ENCODE measurements at regions not wholly inside any gene's neighbourhood (a gene's known extent, or its start where the extent isn't known, plus 50 kb on each side); places are given as distances from the start of the nearest gene placed in this dataset.

DNA sequence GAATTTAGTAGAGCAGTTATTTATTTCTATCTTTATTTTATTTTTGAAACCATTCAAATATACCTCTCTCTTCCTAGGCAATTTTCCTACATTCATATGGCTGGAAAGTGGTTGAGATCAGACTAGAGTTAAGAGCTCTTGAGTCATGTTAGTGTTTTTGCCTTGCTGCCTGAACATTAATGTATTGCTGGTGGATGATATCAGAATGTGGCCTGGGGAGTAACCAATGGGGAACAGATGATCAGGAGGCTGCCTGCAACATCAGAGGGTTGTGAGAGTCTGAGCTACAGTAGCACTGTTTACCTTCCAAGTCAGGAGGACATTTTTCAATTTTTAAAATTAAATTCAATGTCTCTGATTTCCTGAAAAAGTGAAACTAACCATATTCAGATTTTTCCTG, 166.3 kb upstream of the TRHDE start (continued):
- TF ChIP-seq, protein P1, sequence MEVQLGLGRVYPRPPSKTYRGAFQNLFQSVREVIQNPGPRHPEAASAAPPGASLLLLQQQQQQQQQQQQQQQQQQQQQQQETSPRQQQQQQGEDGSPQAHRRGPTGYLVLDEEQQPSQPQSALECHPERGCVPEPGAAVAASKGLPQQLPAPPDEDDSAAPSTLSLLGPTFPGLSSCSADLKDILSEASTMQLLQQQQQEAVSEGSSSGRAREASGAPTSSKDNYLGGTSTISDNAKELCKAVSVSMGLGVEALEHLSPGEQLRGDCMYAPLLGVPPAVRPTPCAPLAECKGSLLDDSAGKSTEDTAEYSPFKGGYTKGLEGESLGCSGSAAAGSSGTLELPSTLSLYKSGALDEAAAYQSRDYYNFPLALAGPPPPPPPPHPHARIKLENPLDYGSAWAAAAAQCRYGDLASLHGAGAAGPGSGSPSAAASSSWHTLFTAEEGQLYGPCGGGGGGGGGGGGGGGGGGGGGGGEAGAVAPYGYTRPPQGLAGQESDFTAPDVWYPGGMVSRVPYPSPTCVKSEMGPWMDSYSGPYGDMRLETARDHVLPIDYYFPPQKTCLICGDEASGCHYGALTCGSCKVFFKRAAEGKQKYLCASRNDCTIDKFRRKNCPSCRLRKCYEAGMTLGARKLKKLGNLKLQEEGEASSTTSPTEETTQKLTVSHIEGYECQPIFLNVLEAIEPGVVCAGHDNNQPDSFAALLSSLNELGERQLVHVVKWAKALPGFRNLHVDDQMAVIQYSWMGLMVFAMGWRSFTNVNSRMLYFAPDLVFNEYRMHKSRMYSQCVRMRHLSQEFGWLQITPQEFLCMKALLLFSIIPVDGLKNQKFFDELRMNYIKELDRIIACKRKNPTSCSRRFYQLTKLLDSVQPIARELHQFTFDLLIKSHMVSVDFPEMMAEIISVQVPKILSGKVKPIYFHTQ (CRISPR knock-in tag; IDR thresholded peaks at IDR 0.05): no peak
- no peak for TF ChIP-seq ZBTB21 (CRISPR knock-in tag; IDR thresholded peaks at IDR 0.05; ENCODE audit: borderline replicate concordance)

DNA sequence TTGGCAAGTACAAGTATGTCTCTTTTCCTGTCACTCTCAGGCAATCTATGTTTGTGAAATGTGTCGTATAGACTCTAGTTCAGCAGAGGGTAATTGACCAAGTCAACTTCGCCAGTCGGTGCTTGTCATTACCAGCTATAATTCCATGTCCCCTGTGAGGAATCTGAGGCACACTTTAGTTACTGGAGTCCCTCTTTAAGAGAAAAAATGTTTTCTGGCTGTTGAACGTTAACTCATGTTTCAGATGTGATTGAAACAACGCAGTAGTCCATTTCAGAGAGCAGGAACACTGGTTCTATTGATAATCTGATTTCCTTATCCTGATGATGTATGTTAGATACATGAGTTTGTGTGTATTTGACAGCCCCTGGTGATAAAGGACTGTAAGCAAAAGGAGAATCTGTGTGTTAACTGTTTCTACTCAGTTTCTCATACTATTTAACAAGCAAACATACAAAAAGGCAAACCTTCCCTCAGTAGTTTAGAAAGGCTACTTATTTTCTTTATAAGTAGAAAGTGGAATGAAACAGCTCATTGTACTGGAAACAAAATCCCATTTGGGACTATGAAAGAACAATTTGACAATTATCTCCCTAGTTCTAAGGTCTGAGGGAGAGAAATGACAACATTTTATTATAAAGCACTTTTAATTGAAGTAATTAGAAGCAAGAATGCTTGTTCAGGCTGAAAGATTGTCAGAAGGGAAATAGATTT, 161.1 kb upstream of the TRHDE start:
- H3K36me3 Mint-ChIP-seq: no peaks in the 10 kb centered on the region
- CTCF ChIA-PET: no interaction called here
- H3K4me1 Mint-ChIP-seq: peaks cover 38% of the 10 kb centered on the region
- no peak overlapping the region for H3K4me3 Mint-ChIP-seq
- TF ChIP-seq NR3C1 (CRISPR knock-in tag; conservative IDR thresholded peaks at IDR 0.05; ENCODE audit: low read depth) (no peak), ZNF671 (CRISPR knock-in tag; IDR thresholded peaks at IDR 0.05) (no peak)
- POLR2A ChIA-PET: no interaction called here
- H3K27ac Mint-ChIP-seq: no peak overlapping the region
- no peak for DNase-seq (ENCODE audit: low spot score)
- no peak for ATAC-seq
- no peaks in the 10 kb centered on the region for H3K27me3 Mint-ChIP-seq (ENCODE audit: low read depth)
- H3K9me3 Mint-ChIP-seq: no peaks in the 10 kb centered on the region

DNA sequence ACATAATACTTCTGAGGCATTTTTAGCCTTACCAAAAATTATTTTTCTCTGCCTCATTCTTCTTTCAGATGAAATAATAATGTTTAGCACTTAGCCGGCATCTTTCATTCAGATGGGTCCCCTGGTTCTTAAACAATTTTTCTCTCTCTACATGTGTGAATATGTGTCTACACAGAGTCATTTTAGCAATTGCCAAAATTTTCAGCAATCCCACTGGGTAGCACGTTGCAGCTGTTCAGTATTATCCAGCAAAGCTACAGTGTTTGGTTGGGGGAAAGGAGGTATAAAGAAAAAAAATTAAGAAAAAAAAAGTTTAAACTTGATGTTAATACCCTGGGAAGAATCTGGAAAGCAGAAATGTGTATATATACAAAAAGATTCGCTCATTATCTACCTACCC, 160.5 kb upstream of the TRHDE start:
- POLR2A ChIA-PET: no interaction called here
- DNase-seq (ENCODE audit: low spot score) (no peak), ATAC-seq (no peak)
- H3K4me1 Mint-ChIP-seq: peaks cover 38% of the 10 kb centered on the region
- no peak overlapping the region for H3K27ac Mint-ChIP-seq
- no peaks in the 10 kb centered on the region for H3K9me3 Mint-ChIP-seq
- no peak for TF ChIP-seq JUN (CRISPR knock-in tag; IDR thresholded peaks at IDR 0.05)
- no peak for TF ChIP-seq ZNF423 (CRISPR knock-in tag; IDR thresholded peaks at IDR 0.05)
- no peak for TF ChIP-seq FOXK1 (CRISPR knock-in tag; IDR thresholded peaks at IDR 0.05)
- no peak for TF ChIP-seq SP1 (CRISPR knock-in tag; conservative IDR thresholded peaks at IDR 0.05)
- TF ChIP-seq, protein P2, sequence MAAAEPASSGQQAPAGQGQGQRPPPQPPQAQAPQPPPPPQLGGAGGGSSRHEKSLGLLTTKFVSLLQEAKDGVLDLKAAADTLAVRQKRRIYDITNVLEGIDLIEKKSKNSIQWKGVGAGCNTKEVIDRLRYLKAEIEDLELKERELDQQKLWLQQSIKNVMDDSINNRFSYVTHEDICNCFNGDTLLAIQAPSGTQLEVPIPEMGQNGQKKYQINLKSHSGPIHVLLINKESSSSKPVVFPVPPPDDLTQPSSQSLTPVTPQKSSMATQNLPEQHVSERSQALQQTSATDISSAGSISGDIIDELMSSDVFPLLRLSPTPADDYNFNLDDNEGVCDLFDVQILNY (CRISPR knock-in tag; IDR thresholded peaks at IDR 0.05): no peak
- no peak for TF ChIP-seq NFYB (CRISPR knock-in tag; conservative IDR thresholded peaks at IDR 0.05; ENCODE audit: low read depth)
- no peak for TF ChIP-seq TEAD4 (CRISPR knock-in tag; IDR thresholded peaks at IDR 0.05)
- no peak for TF ChIP-seq JAZF1 (CRISPR knock-in tag; IDR thresholded peaks at IDR 0.05)
- TF ChIP-seq, protein P3, sequence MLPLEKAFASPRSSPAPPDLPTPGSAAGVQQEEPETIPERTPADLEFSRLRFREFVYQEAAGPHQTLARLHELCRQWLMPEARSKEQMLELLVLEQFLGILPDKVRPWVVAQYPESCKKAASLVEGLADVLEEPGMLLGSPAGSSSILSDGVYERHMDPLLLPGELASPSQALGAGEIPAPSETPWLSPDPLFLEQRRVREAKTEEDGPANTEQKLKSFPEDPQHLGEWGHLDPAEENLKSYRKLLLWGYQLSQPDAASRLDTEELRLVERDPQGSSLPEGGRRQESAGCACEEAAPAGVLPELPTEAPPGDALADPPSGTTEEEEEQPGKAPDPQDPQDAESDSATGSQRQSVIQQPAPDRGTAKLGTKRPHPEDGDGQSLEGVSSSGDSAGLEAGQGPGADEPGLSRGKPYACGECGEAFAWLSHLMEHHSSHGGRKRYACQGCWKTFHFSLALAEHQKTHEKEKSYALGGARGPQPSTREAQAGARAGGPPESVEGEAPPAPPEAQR (CRISPR knock-in tag; IDR thresholded peaks at IDR 0.05): no peak
- TF ChIP-seq, protein P4, sequence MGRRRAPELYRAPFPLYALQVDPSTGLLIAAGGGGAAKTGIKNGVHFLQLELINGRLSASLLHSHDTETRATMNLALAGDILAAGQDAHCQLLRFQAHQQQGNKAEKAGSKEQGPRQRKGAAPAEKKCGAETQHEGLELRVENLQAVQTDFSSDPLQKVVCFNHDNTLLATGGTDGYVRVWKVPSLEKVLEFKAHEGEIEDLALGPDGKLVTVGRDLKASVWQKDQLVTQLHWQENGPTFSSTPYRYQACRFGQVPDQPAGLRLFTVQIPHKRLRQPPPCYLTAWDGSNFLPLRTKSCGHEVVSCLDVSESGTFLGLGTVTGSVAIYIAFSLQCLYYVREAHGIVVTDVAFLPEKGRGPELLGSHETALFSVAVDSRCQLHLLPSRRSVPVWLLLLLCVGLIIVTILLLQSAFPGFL (CRISPR knock-in tag; IDR thresholded peaks at IDR 0.05; ENCODE audit: borderline replicate concordance): no peak
- no peak for TF ChIP-seq ZNF219 (CRISPR knock-in tag; IDR thresholded peaks at IDR 0.05; ENCODE audit: borderline replicate concordance)
- no peak for TF ChIP-seq SOX15 (CRISPR knock-in tag; IDR thresholded peaks at IDR 0.05)
- H3K4me3 Mint-ChIP-seq: no peak overlapping the region
- no peaks in the 10 kb centered on the region for H3K27me3 Mint-ChIP-seq (ENCODE audit: low read depth)
- CTCF ChIA-PET: no interaction called here
- no peaks in the 10 kb centered on the region for H3K36me3 Mint-ChIP-seq

Measured in WTC11 (cell line).